ENCODE measurements at regions not wholly inside any gene's neighbourhood (a gene's known extent, or its start where the extent isn't known, plus 50 kb on each side); places are given as distances from the start of the nearest gene placed in this dataset.
A peak's percentile ranks its signal among the peaks of the same experiment; 100 is the strongest.

DNA sequence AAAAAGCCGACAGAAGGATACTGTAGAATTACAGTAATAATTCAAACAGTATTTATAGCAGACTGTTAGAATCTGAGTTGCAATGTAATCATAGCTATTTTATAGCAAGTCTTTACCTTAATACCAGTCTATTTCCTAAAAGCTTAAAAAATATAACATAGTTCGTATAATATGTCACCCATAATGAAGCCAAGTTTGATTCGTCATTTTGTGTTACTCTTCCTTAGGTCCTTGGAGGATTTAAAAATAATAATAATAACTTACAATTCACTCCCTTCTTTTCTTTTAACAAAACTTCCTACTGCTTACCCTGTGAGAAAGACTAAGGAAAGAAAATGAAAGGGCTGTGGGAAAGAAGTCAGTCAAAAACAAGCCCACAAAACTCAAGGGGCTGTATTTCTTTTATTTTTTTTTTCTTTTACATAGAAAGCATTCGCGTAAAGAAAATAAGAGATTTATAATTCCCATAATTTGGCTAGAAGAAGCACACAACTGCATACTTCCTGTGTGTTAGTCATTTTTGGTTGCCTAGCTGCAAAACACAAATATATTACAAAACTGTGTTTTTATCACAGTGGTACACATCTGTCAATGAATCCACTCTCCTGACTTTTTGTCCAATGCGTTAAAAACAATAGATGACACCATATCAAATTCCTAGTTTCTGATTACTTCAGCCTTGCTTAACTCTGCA is 187.2 kb upstream of the CELF2 start:
- no peaks in the 10 kb centered on the region for H3K9me3 ChIP-seq (replicated peaks in 1 of 2; ENCODE audit: control insufficient read depth in 2 of 2, insufficient read depth in 1 of 2, low read depth in 1 of 2, low read length in 2 of 2)
- no peak overlapping the region for H2BK15ac ChIP-seq (ENCODE audit: low read length)
- H3K9ac ChIP-seq (ENCODE audit: low read depth, low read length, poor library complexity): no peak overlapping the region
- H3K18ac ChIP-seq (ENCODE audit: low read length): no peak overlapping the region
- no peak overlapping the region for H2BK5ac ChIP-seq (ENCODE audit: low read length)
- H4K91ac ChIP-seq (ENCODE audit: low read depth, low read length, poor library complexity): no peak overlapping the region
- no peak overlapping the region for H2BK120ac ChIP-seq (ENCODE audit: low read depth, low read length)
- no peak for DNase-seq (ENCODE audit: low spot score)
- H4K8ac ChIP-seq (ENCODE audit: low read depth, low read length): no peak overlapping the region
- no peak overlapping the region for H3K14ac ChIP-seq (ENCODE audit: low read length)
- no peaks in the 10 kb centered on the region for H3K4me1 ChIP-seq (ENCODE audit: control insufficient read depth in 2 of 2, insufficient read depth in 1 of 2, low read depth in 1 of 2, low read length in 2 of 2)
- peak overlapping the region; percentile 11 for H2AFZ ChIP-seq (ENCODE audit: low read length)
- H3K36me3 ChIP-seq (replicated peaks in 1 of 2; ENCODE audit: control insufficient read depth in 2 of 2, insufficient read depth in 2 of 2, low read length in 2 of 2): no peaks in the 10 kb centered on the region
- H3K79me1 ChIP-seq (ENCODE audit: low read depth, low read length): no peaks in the 10 kb centered on the region
- no peak overlapping the region for H3K4me2 ChIP-seq (ENCODE audit: insufficient read depth, low read length, poor library complexity, severe bottlenecking)
- H3K27me3 ChIP-seq (ENCODE audit: control insufficient read depth in 3 of 3, insufficient read depth in 3 of 3, low read depth in 1 of 3, low read length in 3 of 3): peaks cover 0 to 2% (median 0%) of the 10 kb centered on the region in 3 experiments
- no peak overlapping the region for H2AK5ac ChIP-seq (ENCODE audit: low read depth, low read length)
- H3K4me3 ChIP-seq (ENCODE audit: low read length in 2 of 2): no peak overlapping the region
- H3K4ac ChIP-seq (ENCODE audit: low read length): no peak overlapping the region
- no peak overlapping the region for H2BK12ac ChIP-seq (ENCODE audit: low read length)
- H3K23ac ChIP-seq (ENCODE audit: low read depth, low read length, poor library complexity): no peak overlapping the region
- no CpG with 5 or more reads among the region's 6 CpGs for WGBS, 2 donors (ENCODE audit: extremely low coverage in 2 of 2, insufficient read length in 2 of 2, insufficient replicate concordance in 1 of 2)
- H3K27ac ChIP-seq (replicated peaks; ENCODE audit: low read length): no peak overlapping the region

DNA sequence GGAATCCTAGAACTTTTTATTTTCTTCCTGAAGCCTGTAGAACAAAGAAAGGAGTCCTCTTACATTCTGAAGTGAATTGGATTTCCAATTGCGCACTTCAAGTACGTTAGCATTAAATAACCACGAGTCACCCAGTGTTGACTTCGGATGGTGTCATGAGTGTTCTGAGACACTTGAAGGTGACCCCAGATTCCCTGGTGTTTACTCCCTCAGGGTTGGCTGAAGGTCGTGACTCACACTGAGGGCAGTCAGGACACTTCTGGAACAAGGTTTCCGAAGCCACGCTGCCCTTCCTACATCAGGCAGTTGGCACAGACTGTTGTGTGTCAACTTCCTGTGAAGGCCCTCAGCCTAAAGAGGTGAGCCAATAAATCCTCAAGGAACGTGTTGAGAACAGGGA is 186.6 kb upstream of the CELF2 start:
- Histone ChIP-seq H3K4ac (ENCODE audit: low read length) (no peak overlapping the region), H3K9ac (ENCODE audit: low read depth, low read length, poor library complexity) (no peak overlapping the region), H2BK12ac (ENCODE audit: low read length) (no peak overlapping the region), H3K4me2 (ENCODE audit: insufficient read depth, low read length, poor library complexity, severe bottlenecking) (no peak overlapping the region), H2BK5ac (ENCODE audit: low read length) (no peak overlapping the region), H3K36me3 (replicated peaks in 1 of 2; ENCODE audit: control insufficient read depth in 2 of 2, insufficient read depth in 2 of 2, low read length in 2 of 2) (no peaks in the 10 kb centered on the region), H3K27ac (replicated peaks; ENCODE audit: low read length) (no peak overlapping the region), H3K4me3 (ENCODE audit: low read length in 2 of 2) (no peak overlapping the region), H2AK5ac (ENCODE audit: low read depth, low read length) (no peak overlapping the region), H3K14ac (ENCODE audit: low read length) (no peak overlapping the region), H3K18ac (ENCODE audit: low read length) (peak overlapping the region; percentile 6), H3K79me1 (ENCODE audit: low read depth, low read length) (no peaks in the 10 kb centered on the region), H3K27me3 (ENCODE audit: control insufficient read depth in 3 of 3, insufficient read depth in 3 of 3, low read depth in 1 of 3, low read length in 3 of 3) (peaks cover 0 to 2% (median 0%) of the 10 kb centered on the region in 3 experiments), H4K91ac (ENCODE audit: low read depth, low read length, poor library complexity) (no peak overlapping the region), H2AFZ (ENCODE audit: low read length) (peak overlapping the region; percentile 11), H2BK120ac (ENCODE audit: low read depth, low read length) (no peak overlapping the region), H2BK15ac (ENCODE audit: low read length) (no peak overlapping the region), H4K8ac (ENCODE audit: low read depth, low read length) (no peak overlapping the region), H3K9me3 (replicated peaks in 1 of 2; ENCODE audit: control insufficient read depth in 2 of 2, insufficient read depth in 1 of 2, low read depth in 1 of 2, low read length in 2 of 2) (no peaks in the 10 kb centered on the region), H3K23ac (ENCODE audit: low read depth, low read length, poor library complexity) (no peak overlapping the region), H3K4me1 (ENCODE audit: control insufficient read depth in 2 of 2, insufficient read depth in 1 of 2, low read depth in 1 of 2, low read length in 2 of 2) (no peaks in the 10 kb centered on the region)
- WGBS, 2 donors (ENCODE audit: extremely low coverage in 2 of 2, insufficient read length in 2 of 2, insufficient replicate concordance in 1 of 2): no CpG with 5 or more reads among the region's 8 CpGs
- DNase-seq (ENCODE audit: low spot score): no peak

DNA sequence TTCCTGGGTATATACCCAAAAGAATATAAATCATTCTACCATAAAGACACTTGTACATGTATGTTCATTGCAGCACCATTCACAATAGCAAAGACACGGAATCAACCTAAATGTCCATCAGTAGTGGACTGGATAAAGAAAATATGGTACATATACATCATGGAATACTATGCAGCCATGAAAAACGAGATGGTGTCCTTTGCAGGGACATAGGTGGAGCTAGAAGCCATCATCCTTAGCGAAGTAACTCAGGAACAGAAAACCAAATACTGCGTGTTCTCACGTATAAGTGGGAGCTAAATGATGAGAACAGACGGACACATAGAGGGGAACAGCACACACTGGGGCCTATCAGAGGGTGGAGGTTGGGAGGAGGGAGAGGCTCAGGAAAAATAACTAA is 183.7 kb upstream of the CELF2 start:
- Histone ChIP-seq H4K91ac (ENCODE audit: low read depth, low read length, poor library complexity) (no peak overlapping the region), H3K23ac (ENCODE audit: low read depth, low read length, poor library complexity) (no peak overlapping the region), H3K18ac (ENCODE audit: low read length) (no peak overlapping the region), H2BK5ac (ENCODE audit: low read length) (no peak overlapping the region), H3K9me3 (replicated peaks in 1 of 2; ENCODE audit: control insufficient read depth in 2 of 2, insufficient read depth in 1 of 2, low read depth in 1 of 2, low read length in 2 of 2) (no peaks in the 10 kb centered on the region), H3K4ac (ENCODE audit: low read length) (no peak overlapping the region), H2AFZ (ENCODE audit: low read length) (no peak overlapping the region), H3K27ac (replicated peaks; ENCODE audit: low read length) (no peak overlapping the region), H2AK5ac (ENCODE audit: low read depth, low read length) (no peak overlapping the region), H3K4me2 (ENCODE audit: insufficient read depth, low read length, poor library complexity, severe bottlenecking) (no peak overlapping the region), H3K4me1 (ENCODE audit: control insufficient read depth in 2 of 2, insufficient read depth in 1 of 2, low read depth in 1 of 2, low read length in 2 of 2) (no peaks in the 10 kb centered on the region), H2BK15ac (ENCODE audit: low read length) (no peak overlapping the region), H3K9ac (ENCODE audit: low read depth, low read length, poor library complexity) (no peak overlapping the region), H3K79me1 (ENCODE audit: low read depth, low read length) (no peaks in the 10 kb centered on the region), H2BK120ac (ENCODE audit: low read depth, low read length) (no peak overlapping the region), H4K8ac (ENCODE audit: low read depth, low read length) (no peak overlapping the region), H3K14ac (ENCODE audit: low read length) (no peak overlapping the region), H3K27me3 (ENCODE audit: control insufficient read depth in 3 of 3, insufficient read depth in 3 of 3, low read depth in 1 of 3, low read length in 3 of 3) (peaks cover 0 to 2% (median 0%) of the 10 kb centered on the region in 3 experiments), H2BK12ac (ENCODE audit: low read length) (no peak overlapping the region), H3K4me3 (ENCODE audit: low read length in 2 of 2) (no peak overlapping the region), H3K36me3 (replicated peaks in 1 of 2; ENCODE audit: control insufficient read depth in 2 of 2, insufficient read depth in 2 of 2, low read length in 2 of 2) (no peaks in the 10 kb centered on the region)
- no peak for DNase-seq (ENCODE audit: low spot score)
- no CpG with 5 or more reads among the region's 6 CpGs for WGBS, 2 donors (ENCODE audit: extremely low coverage in 2 of 2, insufficient read length in 2 of 2, insufficient replicate concordance in 1 of 2)

DNA sequence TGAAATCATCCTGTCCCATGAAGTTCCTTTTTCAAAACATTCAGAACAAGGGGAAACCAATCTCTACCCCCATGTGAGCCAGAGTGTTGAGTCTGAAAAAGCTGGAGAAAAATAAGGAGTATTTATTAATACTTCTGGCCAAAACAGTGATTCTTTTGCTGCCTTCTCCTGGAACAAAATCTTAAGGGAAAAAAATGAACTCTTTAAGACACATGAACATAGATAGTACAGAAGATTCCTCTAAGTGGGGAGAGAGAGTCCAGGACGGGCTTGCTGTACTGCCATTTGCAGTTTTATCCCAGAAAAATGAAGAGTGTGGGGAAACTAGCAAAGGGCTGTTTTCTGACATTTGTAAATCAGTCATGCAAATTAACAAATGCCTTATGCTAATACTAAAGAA is 173.4 kb upstream of the CELF2 start:
- Histone ChIP-seq H3K18ac (ENCODE audit: low read length) (no peak overlapping the region), H3K4ac (ENCODE audit: low read length) (no peak overlapping the region), H3K14ac (ENCODE audit: low read length) (no peak overlapping the region), H2BK12ac (ENCODE audit: low read length) (no peak overlapping the region), H4K91ac (ENCODE audit: low read depth, low read length, poor library complexity) (no peak overlapping the region), H3K9me3 (replicated peaks in 1 of 2; ENCODE audit: control insufficient read depth in 2 of 2, insufficient read depth in 1 of 2, low read depth in 1 of 2, low read length in 2 of 2) (no peaks in the 10 kb centered on the region), H2AK5ac (ENCODE audit: low read depth, low read length) (no peak overlapping the region), H3K9ac (ENCODE audit: low read depth, low read length, poor library complexity) (no peak overlapping the region), H3K36me3 (replicated peaks in 1 of 2; ENCODE audit: control insufficient read depth in 2 of 2, insufficient read depth in 2 of 2, low read length in 2 of 2) (no peaks in the 10 kb centered on the region), H3K4me2 (ENCODE audit: insufficient read depth, low read length, poor library complexity, severe bottlenecking) (no peak overlapping the region), H2BK120ac (ENCODE audit: low read depth, low read length) (no peak overlapping the region), H3K27me3 (ENCODE audit: control insufficient read depth in 3 of 3, insufficient read depth in 3 of 3, low read depth in 1 of 3, low read length in 3 of 3) (no peaks in the 10 kb centered on the region), H3K27ac (replicated peaks; ENCODE audit: low read length) (no peak overlapping the region), H2AFZ (ENCODE audit: low read length) (no peak overlapping the region), H2BK5ac (ENCODE audit: low read length) (no peak overlapping the region), H3K4me1 (ENCODE audit: control insufficient read depth in 2 of 2, insufficient read depth in 1 of 2, low read depth in 1 of 2, low read length in 2 of 2) (peaks cover 0 to 3% of the 10 kb centered on the region in 2 donors), H3K23ac (ENCODE audit: low read depth, low read length, poor library complexity) (no peak overlapping the region), H2BK15ac (ENCODE audit: low read length) (no peak overlapping the region), H3K4me3 (ENCODE audit: low read length in 2 of 2) (no peak overlapping the region), H4K8ac (ENCODE audit: low read depth, low read length) (no peak overlapping the region), H3K79me1 (ENCODE audit: low read depth, low read length) (no peaks in the 10 kb centered on the region)
- WGBS, 2 donors (ENCODE audit: extremely low coverage in 2 of 2, insufficient read length in 2 of 2, insufficient replicate concordance in 1 of 2): no CpG with 5 or more reads among the region's 1 CpG
- DNase-seq (ENCODE audit: low spot score): no peak

Data from neuronal stem cell (in vitro differentiated cells).